Stimulated activated CD4-positive, alpha-beta T cell treated with anti-CD3 and anti-CD28 coated beads, Interleukin-15, amount 100 ng/mL, for 1 hour (primary cell): ENCODE measurements at regions not wholly inside any gene's neighbourhood (a gene's known extent, or its start where the extent isn't known, plus 50 kb on each side); places are given as distances from the start of the nearest gene placed in this dataset.

ENCODE experiments used
- DNase-seq, 2 donors: peaks; one replicate each; pipeline ENCODE4 v3.0.0-alpha.2; 2020; ENCODE audit warnings: low read depth in 1 of 2, low spot score in 1 of 2

DNA sequence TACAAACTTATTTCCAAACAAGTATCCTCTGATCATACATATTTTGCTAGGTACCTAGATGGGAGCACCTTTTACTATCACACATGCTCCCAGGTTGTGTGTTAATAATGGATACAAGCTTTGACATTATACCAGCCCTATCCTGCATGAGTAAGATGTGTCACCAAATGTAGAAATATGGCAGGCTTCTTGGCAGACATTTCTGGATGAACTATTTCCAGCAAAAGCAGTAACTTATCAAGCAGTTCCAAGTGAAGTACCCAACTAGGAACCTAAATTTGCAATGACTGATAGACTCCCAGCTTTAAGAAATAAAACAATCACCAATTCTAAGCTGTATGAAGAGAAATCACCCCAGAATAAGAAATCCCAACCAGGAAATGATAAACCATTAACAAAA, 103.7 kb upstream of the TMEM72 start:
- no peak for DNase-seq

DNA sequence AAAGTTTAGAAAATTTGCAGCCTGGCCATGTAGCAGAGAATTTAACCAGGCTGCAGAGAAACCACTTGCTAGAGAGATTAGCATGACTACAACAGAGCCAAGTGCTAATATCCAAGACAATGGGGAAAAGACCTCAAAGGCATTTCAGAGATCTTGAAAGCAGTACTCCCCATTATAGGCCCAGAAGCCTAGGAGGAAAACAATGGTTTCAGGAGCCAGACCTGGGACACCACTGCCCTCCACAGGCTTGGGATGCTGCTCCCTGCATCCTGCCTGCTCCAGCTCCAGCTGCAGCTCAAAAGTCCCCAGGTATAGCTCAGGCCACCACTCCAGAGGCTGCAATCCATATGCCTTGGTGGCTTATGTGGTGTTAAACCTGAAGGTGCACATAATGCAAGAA, 101.5 kb upstream of the TMEM72 start:
- no peak for DNase-seq

DNA sequence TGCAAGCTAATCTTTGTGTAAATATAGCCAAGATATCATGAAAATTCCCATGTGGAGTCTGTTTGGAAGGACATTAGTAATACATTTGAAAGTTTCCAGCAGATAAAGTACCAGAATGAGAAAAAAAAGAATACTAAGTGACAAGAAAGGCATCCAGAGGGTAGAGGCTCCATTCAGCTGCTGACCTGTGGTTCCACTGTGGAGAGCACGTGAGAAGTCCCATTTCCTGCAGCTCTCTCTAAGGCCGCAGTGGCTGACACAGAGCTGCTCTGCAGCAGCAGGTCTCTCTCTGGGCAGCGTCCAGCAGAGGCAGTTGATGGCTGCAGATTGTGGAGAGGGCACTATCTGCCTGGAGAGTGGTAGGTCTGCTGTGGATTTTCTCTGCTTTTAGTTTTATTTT, 100.1 kb upstream of the TMEM72 start:
- DNase-seq = no peak

DNA sequence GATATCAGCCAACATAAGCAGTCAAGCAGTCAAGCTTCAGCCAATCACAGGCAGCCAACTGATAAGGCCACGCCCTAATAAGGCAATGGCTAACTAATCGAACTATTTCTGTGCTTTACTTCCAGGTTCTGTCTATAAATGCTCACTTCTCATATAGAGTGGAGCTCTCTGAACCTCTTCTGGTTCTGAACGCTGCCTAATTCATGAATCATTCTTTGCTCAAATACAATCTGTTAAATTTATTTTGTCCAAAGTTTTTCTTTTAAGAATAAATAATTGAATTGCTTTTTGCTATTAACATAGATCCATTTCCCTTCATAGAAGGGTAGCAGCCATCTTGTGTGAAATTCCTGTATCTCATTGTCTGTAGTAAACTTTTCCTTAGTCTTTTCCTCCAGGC, 97.9 kb upstream of the TMEM72 start:
- no peak for DNase-seq

DNA sequence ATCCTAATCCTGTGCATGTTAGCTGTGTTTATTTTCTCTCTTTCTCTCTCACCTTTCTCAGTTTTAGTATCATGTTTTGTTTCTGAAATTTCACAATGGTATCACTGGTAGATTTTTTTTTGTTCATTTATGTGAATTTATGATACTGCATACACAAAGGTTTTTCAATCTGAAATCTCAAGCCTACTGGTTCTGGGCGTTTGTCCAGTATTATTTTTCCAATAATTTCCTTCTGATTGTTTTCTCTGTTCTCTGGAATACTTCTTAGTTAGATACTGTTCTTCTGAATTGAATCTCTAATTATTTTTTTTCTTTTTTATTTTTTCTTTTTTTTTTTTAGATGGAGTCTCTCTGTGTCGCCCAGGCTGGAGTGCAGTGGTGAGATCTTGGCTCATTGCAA, 96.2 kb upstream of the TMEM72 start:
- no peak for DNase-seq

DNA sequence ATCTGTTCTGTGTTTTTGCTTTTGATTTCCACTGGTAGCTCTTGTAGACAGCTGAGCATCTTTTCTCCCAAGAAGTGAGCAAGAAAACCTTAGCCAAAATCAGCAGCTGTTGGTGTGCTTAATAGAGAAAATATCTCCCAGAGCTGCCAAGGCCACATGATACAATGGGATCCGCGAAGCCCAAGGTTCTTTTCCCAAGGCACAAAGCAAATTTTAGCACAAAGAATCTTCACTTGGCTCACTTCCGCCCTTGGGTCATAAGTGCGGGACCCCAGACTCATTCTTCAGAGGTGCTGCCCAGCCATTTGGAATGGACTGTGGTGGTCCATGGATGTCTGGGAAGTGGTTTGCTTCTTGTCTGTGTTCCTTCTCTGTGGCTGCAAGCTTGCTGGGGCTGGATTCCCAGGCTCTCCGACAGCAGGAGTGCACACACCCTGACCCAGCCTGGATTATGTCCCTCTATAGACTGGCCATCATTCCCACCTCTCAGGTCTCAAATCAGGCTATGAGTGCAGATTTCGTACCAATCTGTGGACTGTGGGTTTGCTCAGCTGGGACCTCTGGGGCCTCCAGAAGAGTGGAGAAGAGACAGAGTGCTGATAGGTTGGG, 93.0 kb upstream of the TMEM72 start:
- DNase-seq = no peak

DNA sequence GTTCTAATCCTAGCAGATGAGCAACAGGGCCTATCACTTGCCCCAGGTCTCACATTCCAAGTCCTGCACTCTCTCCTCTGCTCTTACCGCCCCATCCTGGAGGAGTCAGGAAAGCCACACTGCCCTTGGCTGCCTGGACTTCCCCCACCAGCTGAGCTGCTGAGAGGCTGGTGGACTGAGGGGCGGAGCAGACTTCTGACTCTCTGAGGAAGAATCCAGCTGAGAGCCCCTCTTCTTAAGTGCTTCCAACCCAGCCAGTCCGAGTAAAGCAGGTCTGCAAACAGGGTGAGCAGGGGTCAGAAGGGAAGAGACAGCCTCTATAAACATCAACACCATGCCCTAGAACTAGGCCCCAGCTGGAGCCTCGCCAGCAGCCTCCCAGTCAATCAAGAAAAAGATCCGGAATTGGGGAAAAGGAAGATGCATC, 92.4 kb upstream of the TMEM72 start:
- DNase-seq = no peak

DNA sequence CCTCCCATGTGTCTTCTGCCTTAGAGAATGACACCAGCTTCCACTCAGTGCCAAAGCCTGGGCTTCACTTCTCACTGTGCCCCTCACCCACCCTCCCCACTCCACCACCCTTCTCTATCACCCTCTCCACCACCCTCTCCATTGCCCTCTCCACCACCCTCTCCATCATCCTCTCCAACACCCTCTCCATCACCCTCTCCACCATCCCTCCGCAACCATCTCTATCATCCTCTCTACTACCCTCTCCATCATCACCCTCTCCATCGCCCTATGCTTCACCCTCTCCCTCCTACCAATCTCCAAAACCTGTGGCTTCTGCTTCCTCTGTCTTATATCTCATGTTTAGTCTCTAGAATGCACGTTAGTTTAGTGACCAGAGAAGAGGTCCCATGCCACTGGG, 91.0 kb upstream of the TMEM72 start:
- no peak for DNase-seq

DNA sequence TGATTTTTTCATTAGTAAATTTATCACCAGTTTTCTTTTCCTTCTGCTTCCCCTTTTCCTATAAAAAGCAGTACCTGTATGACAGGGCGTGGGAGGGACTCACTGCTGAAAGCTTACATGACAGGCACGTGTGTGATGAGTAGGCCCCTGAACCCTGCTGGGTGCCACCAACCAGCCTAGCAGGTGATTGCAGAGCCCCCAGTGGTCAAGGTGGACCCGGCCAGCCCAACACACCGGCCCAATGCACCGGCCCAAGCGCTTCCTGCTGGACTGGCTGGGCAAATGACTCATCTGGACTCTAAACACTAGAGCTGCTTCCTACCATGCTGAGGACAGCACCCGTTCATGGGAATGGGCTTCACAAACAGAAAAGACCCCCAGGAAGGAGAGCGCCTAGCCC, 89.8 kb upstream of the TMEM72 start:
- DNase-seq = no peak

DNA sequence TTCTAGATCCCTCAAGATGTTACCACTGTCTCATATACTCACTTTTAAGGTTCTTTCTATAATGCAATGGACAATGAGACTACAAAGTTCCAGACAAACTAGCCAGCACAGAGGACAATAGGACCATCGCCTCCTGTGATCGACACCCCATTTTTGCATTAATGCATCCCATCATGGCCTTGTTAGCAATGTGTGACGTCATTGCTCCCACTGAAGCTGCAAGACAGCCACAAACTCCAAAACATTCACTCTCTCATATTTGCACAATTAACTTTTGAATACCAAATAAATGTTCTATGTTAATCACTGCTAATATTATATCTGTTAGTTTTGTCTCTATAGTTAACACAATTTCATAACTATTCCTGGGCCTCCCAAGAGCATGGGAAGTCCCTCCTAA, 88.8 kb upstream of the TMEM72 start:
- DNase-seq = no peak

DNA sequence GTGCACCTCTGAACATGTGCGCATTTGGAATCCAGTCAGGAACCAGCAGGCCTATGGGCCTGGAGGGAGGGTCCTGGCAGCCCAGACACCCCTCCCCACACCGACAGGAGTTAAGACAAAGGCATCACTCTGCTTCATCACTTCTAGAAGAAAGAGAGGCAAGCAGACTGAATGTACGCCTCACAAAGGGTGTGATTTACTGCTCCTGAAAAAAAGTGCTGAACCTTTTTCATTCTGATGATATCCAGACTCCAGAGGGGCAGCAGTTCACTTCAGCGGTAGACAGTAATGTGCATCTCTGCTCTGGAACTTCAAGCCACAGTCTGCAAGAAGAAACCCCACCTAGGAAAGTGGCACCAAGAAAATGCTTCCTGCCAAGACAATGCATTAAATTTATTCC, 88.2 kb upstream of the TMEM72 start:
- DNase-seq = no peak

DNA sequence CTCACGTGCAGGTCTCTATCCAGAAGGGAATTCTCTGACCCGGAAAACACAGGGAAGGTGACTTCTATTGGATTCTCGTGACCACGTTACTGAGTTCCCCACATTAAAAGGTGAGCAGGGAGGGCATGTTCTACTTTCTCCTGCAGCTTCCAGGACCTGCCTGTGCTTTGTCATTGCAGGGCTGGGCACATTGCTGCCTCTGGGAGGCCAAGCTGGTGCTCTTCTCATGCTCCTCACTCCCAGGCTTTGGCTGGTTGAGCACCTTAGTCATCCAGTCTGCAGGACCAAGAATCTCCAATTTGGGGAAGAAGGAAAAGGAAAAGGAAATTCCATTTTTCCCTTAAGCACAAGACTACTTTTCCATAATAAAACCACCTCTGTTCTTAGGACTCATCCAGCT, 86.5 kb upstream of the TMEM72 start:
- no peak for DNase-seq

DNA sequence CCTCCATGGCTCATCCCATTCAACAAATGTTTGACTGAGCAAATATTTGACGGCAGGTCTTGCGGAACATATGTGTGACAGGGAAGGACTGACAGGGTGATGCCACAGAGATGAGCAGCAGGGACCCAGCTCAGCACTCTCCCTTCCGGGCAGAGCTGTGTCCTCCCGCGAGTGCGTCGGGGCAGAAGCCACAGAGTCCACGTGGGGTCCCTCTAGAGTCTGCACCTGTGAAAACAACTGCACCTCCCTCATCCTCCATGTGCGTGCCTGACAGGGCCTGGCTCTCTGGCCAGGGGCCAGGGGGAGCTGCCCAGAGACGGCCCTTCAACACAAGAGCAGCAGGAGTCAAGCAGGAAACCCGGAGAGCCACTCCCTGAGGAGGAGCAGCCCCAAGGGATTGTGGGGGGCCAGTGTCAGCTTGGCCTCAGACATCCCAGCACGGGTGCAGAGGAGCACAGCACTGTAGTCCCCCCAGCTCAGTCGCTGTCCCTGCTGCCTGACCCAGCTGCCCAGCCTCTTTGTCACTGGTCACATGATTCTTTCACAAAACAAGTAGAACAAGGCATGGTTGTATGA, 83.6 kb upstream of the TMEM72 start:
- no peak for DNase-seq

DNA sequence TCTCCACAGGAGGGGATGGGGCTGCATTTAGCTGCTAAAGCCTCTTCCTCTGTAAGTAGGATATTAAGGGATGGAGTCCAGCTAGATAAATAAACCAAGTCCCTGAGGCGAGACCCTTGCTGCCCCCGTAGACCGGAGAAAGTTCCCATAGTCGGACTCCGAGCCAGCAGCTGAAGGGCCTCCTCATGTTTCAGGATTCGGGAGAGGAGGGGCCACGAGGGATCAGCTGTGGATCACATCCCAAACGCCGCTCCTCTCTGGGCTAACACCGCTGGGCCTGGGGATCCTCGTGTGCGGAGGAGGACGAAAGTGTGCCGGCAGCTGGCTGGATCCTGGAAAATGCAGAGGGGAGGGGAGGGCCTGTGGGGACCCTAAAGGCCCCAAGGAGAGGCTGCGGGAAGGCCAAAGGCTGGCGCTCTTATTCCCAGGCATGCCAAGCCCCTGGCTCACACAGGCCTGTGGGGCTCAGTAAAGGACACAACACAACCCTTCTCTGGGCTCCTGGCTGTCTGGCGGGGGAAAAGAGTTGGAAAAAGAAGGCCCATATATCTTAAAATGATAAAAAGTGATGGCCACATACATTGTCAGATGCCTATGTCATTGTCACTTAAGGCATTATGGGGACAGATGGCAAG, 82.5 kb upstream of the TMEM72 start:
- DNase-seq = no peak

DNA sequence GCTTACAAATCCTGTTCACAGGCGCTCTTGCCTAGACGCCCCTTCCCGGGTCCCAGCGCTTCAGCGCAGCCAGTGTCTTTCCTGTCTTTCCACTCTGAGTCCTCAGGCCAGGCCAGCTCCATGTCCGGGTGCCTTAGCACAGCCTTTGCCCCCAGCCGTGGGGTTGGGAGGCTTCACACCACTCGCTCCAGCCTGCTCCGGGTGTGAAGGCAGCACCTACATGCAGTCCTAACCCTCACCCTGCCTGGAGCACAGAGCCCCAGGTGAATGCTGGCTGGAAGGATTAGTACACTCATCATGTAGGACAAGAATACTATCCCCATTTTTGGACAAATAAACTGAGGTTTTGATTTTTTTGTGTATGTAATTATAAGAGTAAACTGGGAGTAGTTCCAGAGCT, 81.7 kb upstream of the TMEM72 start:
- no peak for DNase-seq

DNA sequence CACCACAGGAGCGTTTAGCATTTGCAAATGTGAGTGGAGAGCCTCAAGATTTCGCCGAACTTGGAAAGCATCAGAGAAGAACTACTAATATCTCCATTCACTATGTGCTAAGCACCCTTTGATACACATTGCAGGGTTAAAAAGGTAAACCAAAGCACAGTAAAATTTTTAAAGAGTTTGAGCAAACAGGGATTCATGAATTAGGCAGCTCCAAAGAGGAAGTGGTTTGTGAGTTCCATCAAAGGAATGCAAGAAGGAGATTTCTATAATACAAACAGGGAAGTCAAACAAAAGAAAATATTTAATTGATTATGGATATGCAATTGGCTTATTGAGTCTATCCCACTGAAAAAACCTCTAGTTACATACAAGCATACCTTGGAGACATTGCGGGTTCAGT, 81.1 kb upstream of the TMEM72 start:
- no peak for DNase-seq

DNA sequence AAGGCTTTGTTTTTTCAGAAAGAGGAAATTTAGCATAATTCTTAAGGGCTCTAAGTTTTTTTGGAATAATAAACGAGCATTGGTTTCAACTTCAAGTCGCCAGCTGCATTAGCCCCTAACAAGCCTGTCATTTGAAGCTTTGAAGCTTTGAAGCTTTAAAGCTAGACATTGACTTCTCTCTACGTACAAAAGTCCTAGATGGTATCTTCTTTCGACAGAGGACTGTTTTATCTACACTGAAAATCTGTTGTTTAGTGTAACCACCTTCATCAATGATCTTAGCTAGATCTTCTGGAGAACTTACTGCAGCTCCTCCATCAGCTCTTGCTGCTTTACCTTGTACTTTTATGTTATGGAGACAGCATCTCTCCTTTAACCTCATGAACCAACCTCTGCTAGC, 79.6 kb upstream of the TMEM72 start:
- DNase-seq = no peak

DNA sequence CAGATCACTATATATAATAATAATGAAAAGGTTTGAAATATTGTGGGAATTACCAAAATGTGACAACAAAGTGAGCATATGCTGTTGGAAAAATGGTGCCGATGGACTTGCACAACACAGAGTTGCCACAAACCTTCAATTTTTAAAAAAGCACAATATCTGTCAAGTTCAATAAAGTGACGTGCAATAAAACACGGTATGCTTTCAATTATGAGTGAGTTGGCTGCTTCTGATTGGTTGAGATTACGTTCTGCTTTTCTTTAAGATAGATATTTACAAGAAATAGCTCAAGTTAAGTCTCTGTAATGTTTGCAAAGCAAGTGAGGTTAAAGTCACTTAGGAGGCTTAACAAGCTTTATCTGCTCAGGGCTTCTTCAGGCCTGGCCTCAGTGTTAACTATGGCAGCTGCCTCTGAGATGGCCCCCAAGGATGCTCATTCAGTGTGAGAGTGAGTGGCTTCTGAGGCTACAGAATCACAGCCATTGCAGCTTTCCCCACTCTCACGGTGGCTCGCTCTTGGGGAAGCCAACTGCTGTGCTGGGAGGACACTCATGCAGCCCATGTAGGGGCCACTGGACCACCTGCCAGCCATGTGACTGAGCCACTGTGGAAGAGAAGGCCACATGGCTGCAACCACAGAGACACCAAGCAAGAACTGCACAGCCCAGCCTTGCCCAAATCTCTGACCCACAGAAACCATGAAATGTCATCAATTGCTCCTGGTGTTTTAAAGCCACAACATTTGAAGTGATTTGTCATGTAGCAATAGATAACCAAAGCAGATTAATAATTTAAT, 78.3 kb upstream of the TMEM72 start:
- DNase-seq = no peak

DNA sequence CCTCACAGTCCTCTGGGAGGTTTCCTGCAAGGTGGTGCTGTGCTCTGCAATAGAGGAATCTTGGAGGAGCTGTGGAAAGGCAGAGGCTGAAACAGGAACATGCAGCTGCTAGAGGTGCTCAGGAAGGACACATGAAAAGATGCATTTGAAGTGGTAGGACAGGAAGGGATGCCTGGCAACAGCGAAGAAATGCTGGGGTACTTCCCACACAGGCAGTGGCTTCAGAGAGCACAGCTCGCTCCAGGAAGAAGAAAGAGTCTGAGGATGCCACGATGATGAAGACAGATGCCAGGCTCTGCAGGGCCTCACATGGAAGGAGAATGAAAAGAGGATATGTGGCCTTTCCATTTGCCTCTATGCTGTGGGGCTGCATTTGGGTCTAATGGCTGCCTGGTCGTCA, 77.0 kb upstream of the TMEM72 start:
- DNase-seq = no peak

DNA sequence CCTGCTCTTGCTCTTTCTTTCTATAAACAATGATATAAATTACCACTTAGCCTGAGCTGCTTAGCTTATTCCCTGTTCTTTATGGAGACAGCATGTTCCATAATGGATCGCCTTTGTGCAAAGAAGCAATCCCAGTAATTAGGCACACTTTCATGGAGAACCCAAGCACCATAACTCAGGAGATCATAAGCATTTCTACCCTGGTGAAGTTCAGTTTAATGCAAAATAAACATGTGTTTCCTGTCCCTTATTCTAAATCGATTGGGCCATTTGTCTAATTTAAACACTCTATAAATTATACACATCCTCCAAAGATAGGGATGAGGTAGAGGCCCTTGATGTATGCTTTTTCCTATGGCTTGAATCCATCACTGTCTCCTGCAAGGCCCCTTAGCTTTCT, 75.8 kb upstream of the TMEM72 start:
- no peak for DNase-seq

DNA sequence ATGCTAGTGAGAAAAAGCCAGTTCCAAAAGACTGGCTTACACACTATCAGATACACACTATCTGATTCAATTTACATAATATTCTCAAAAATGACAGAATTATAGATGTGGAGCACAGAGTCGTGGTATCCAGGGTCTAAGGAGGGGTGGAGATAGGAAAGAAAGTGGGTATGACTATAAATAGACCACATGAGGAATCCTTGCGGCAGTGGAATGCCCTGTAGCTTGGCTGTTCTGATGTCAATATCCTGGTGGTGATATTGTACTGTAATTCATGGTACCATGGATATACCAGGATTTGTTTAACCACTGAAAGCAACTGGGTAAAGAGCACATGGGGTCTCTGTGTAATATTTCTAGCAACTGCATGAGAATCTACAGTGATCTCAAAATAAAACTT, 67.7 kb upstream of the TMEM72 start:
- DNase-seq = no peak
